GM23248 (cell line): ENCODE measurements at regions not wholly inside any gene's neighbourhood (a gene's known extent, or its start where the extent isn't known, plus 50 kb on each side); places are given as distances from the start of the nearest gene placed in this dataset.

Experiments used
- DNase-seq: peaks from one replicate; pipeline ENCODE4 v3.0.0-alpha.2; 2015
- H2AFZ ChIP-seq: fragments of 200-600 bp; sonication (generic); 2 replicates; pipeline ENCODE4 v1.6.1; 2016; ENCODE audit warnings: antibody characterized with exemption
- H3F3A ChIP-seq: fragments of 200-600 bp; sonication (generic); 2 replicates; pipeline ENCODE4 v1.6.1; 2016; ENCODE audit warnings: mild to moderate bottlenecking, antibody characterized with exemption, mixed run types; ENCODE audit not compliant: insufficient read depth
- H3K27ac ChIP-seq: fragments of 200-600 bp; sonication (generic); 2 replicates; pipeline ENCODE4 v1.5.1; 2016; ENCODE audit warnings: mild to moderate bottlenecking
- H3K27me3 ChIP-seq: fragments of 200-600 bp; sonication (generic); replicated peaks from 2 replicates; pipeline ENCODE4 v1.6.1; 2016; ENCODE audit warnings: mild to moderate bottlenecking; ENCODE audit not compliant: insufficient read depth
- H3K36me3 ChIP-seq: fragments of 200-600 bp; sonication (generic); 2 replicates; pipeline ENCODE4 v1.6.1; 2016; ENCODE audit warnings: low read depth, mild to moderate bottlenecking
- H3K4me1 ChIP-seq: fragments of 200-600 bp; sonication (generic); 2 replicates; pipeline ENCODE4 v1.6.1; 2016; ENCODE audit warnings: mild to moderate bottlenecking; ENCODE audit not compliant: insufficient read depth
- H3K4me2 ChIP-seq: fragments of 200-600 bp; sonication (generic); one replicate; pipeline ENCODE4 v1.6.1; 2016; ENCODE audit warnings: mild to moderate bottlenecking; ENCODE audit not compliant: unreplicated experiment
- H3K4me3 ChIP-seq: fragments of 200-600 bp; sonication (generic); 2 replicates; pipeline ENCODE4 v1.5.1; 2016; ENCODE audit warnings: mild to moderate bottlenecking
- H3K79me2 ChIP-seq: fragments of 200-600 bp; sonication (generic); 2 replicates; pipeline ENCODE4 v1.6.1; 2016; ENCODE audit warnings: mild to moderate bottlenecking; ENCODE audit not compliant: insufficient read depth
- H3K9ac ChIP-seq: fragments of 200-600 bp; sonication (generic); 2 replicates; pipeline ENCODE4 v1.6.1; 2016; ENCODE audit warnings: mild to moderate bottlenecking
- H3K9me2 ChIP-seq: fragments of 200-600 bp; sonication (generic); 2 replicates; pipeline ENCODE4 v1.6.1; 2016; ENCODE audit warnings: mixed run types, mild to moderate bottlenecking, moderate library complexity; ENCODE audit not compliant: insufficient read depth
- H3K9me3 ChIP-seq: fragments of 200-600 bp; sonication (generic); one replicate; pipeline ENCODE4 v1.6.1; 2017; ENCODE audit warnings: low read depth
- H4K20me1 ChIP-seq: fragments of 200-600 bp; sonication (generic); 2 replicates; pipeline ENCODE4 v1.6.0; 2016; ENCODE audit not compliant: insufficient read depth
- EZH2 ChIP-seq: fragments of 200-600 bp; sonication (generic); IDR thresholded peaks from 2 replicates; pipeline ENCODE4 v1.6.1; 2018; ENCODE audit warnings: antibody characterized with exemption, mild to moderate bottlenecking; ENCODE audit not compliant: insufficient read depth, poor library complexity, severe bottlenecking
- EZH2phosphoT487 ChIP-seq: fragments of 200-600 bp; sonication (generic); IDR thresholded peaks from 2 replicates; pipeline ENCODE4 v1.6.1; 2018; ENCODE audit warnings: antibody characterized with exemption, moderate library complexity, mild to moderate bottlenecking, low read depth; ENCODE audit not compliant: insufficient read depth
- WGBS, 2 experiments: methylation state at CpG; one replicate each; pipeline ENCODE4 v1.1.6; 2015 to 2017; ENCODE audit warnings: low lambda C conversion rate in 2 of 2, low coverage in 1 of 2; ENCODE audit errors: missing lambda C conversion rate in 2 of 2; 5-methylcytosine and 5-hydroxymethylcytosine counted together
- in situ Hi-C: fragments of 300-500 bp; cut with MboI; formaldehyde crosslinking; loops from 2 replicates; pipeline ENCODE4 v1.15.0; 2020

DNA sequence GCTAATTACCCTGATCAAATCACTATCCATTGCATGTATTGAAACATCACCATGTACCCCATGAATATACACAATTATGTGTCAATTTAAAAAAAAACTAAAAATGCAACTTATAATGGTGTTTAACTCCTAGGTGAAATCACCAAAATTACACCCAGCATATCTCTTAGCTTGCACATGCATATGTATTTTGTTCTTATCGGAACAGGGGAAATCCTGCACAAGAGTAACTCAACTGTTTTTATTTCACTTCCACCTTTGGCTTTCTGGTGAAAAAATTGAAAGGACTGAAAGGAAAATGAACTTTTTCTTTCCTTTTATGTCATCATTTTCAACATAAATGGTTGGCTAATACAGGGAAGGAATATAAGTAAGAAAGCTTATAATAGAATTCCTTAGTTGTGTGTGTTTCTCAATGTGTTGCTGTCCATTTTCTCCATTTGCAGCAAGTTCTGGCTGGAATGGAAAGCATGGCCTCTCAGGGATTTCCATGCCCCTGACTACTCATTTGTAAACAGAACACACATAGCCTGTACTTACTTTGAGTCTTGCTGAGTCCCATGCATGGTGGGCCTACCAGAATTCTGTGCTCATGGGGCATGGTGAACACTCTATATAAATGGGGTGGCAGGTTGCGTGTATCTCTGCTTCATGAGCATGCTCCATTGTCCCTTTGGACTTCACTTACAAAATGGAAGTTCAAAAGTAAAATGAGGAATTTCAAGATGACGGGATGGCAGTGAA, 462.0 kb downstream of the HS3ST3B1 start:
- in situ Hi-C loops, result no loop called here
- no peaks in the 10 kb centered on the region for H3F3A ChIP-seq
- H2AFZ ChIP-seq, result no peak overlapping the region
- no peaks in the 10 kb centered on the region for H3K9me2 ChIP-seq
- 51 to 56% methylated on average over 3 of the region's 3 CpGs for WGBS, 2 experiments
- DNase-seq, result no peak
- no peaks in the 10 kb centered on the region for H3K36me3 ChIP-seq
- H3K27me3 ChIP-seq, result no peaks in the 10 kb centered on the region
- no peaks in the 10 kb centered on the region for H3K79me2 ChIP-seq
- no peak overlapping the region for H3K9ac ChIP-seq
- H3K9me3 ChIP-seq, result no peaks in the 10 kb centered on the region
- TF ChIP-seq EZH2 (no peak), EZH2phosphoT487 (no peak)
- H3K27ac ChIP-seq, result no peak overlapping the region
- H3K4me2 ChIP-seq, result no peak overlapping the region
- H3K4me3 ChIP-seq, result no peak overlapping the region
- no peaks in the 10 kb centered on the region for H4K20me1 ChIP-seq
- H3K4me1 ChIP-seq, result no peaks in the 10 kb centered on the region

DNA sequence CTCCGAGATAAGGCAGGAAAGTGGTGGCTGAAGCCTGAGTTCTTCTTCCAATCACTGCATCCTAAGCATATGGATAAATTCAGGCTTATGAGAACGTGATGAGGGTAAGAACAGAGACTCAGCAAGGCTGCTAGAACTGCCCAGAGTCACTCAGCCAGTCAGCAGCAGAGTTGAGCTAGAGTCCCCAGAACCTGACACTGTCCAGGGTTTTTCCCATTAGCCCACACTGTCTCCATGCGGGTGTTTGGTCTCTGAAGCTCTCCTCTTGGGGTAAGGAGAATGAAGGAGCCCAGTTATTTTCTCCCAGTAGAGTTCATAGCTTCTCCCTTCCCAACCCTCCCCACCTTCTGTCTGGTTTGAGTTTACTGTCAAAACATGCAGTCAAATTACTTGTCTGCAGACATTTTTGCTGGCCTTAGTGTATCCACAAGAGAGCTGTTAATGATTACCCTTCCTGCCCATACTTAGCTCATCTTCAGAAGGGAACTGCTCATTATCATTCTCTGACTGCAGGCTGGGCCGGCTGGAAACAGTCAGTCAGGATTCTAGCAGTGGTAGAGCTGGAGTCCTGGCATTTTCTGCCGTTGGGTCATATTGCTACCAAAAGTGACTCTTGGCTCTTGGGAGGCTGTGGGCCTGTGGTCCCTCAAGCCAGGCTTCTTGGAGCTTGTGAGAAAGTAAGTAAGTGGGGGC, 460.0 kb downstream of the HS3ST3B1 start:
- H3K36me3 ChIP-seq, result no peaks in the 10 kb centered on the region
- no peaks in the 10 kb centered on the region for H3F3A ChIP-seq
- no peaks in the 10 kb centered on the region for H3K9me2 ChIP-seq
- H4K20me1 ChIP-seq, result no peaks in the 10 kb centered on the region
- peak; percentile 34 for DNase-seq
- H3K79me2 ChIP-seq, result no peaks in the 10 kb centered on the region
- no peaks in the 10 kb centered on the region for H3K27me3 ChIP-seq
- peak overlapping the region; percentile 28 for H2AFZ ChIP-seq
- 31 to 35% methylated on average over 5 of the region's 5 CpGs for WGBS, 2 experiments
- H3K4me2 ChIP-seq, result no peak overlapping the region
- H3K9me3 ChIP-seq, result no peaks in the 10 kb centered on the region
- TF ChIP-seq EZH2 (no peak), EZH2phosphoT487 (no peak)
- H3K27ac ChIP-seq, result no peak overlapping the region
- H3K4me3 ChIP-seq, result no peak overlapping the region
- H3K4me1 ChIP-seq, result no peaks in the 10 kb centered on the region
- no peak overlapping the region for H3K9ac ChIP-seq
- in situ Hi-C loops, result no loop called here

DNA sequence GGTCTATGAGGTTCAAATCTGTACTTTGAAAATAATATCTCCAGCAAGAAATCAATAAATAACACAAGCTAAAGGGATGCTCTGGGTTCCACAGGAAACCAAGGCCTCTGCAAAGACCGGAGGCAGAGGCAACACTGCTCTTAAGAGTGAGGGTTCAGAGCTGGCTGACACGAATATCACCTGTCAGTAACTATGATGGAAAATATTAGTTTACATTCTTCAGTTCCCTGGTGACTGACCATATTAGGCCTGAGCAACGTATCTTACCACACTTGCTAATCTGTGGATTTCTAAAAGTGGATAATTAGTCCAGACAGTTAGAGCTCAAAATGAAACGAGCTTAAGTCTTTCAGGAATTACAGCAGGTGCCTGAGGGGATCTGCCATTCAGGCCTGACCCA, 459.3 kb downstream of the HS3ST3B1 start:
- no peaks in the 10 kb centered on the region for H3K4me1 ChIP-seq
- WGBS, 2 experiments, result 71 to 72% methylated on average over 4 of the region's 4 CpGs
- DNase-seq, result no peak
- H3K79me2 ChIP-seq, result no peaks in the 10 kb centered on the region
- no peaks in the 10 kb centered on the region for H4K20me1 ChIP-seq
- in situ Hi-C loops, result no loop called here
- H3F3A ChIP-seq, result no peaks in the 10 kb centered on the region
- no peaks in the 10 kb centered on the region for H3K9me2 ChIP-seq
- H3K27me3 ChIP-seq, result no peaks in the 10 kb centered on the region
- no peak overlapping the region for H2AFZ ChIP-seq
- H3K4me3 ChIP-seq, result no peak overlapping the region
- H3K4me2 ChIP-seq, result no peak overlapping the region
- no peaks in the 10 kb centered on the region for H3K9me3 ChIP-seq
- H3K9ac ChIP-seq, result no peak overlapping the region
- no peak overlapping the region for H3K27ac ChIP-seq
- TF ChIP-seq EZH2 (no peak), EZH2phosphoT487 (no peak)
- no peaks in the 10 kb centered on the region for H3K36me3 ChIP-seq

DNA sequence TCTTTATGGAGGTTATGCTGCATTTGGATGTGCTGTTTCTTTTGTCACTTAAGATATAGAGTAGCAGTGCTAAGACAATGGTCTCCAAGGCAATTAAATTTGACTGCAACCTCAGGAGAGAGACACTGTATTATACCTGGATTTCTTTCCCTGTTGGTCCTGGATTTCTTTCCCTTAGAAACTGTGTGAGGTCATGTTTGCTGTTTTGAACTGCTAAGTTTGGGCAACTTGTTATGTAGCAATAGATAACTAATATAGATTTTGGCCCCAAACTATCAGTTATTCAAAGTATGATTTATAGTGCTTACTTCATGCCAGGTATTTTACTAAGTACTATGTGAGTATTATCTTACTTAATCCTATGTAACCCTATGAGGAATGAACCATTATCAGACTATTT, 458.4 kb downstream of the HS3ST3B1 start:
- H3K4me1 ChIP-seq, result no peaks in the 10 kb centered on the region
- H4K20me1 ChIP-seq, result no peaks in the 10 kb centered on the region
- H2AFZ ChIP-seq, result no peak overlapping the region
- no peaks in the 10 kb centered on the region for H3F3A ChIP-seq
- no peaks in the 10 kb centered on the region for H3K79me2 ChIP-seq
- in situ Hi-C loops, result no loop called here
- H3K4me3 ChIP-seq, result no peak overlapping the region
- no peak for DNase-seq
- H3K9me2 ChIP-seq, result no peaks in the 10 kb centered on the region
- H3K27ac ChIP-seq, result no peak overlapping the region
- H3K27me3 ChIP-seq, result no peaks in the 10 kb centered on the region
- TF ChIP-seq EZH2 (no peak), EZH2phosphoT487 (no peak)
- H3K9me3 ChIP-seq, result no peaks in the 10 kb centered on the region
- H3K36me3 ChIP-seq, result no peaks in the 10 kb centered on the region
- H3K9ac ChIP-seq, result no peak overlapping the region
- no peak overlapping the region for H3K4me2 ChIP-seq
